MM.1S (cell line): ENCODE measurements at regions not wholly inside any gene's neighbourhood (a gene's known extent, or its start where the extent isn't known, plus 50 kb on each side); places are given as distances from the start of the nearest gene placed in this dataset.

ENCODE experiments used
- DNase-seq: peaks from one replicate; pipeline ENCODE4 v3.0.0-alpha.2; 2015
- H2AFZ ChIP-seq: fragments of 300-600 bp; sonication (generic); 2 replicates; pipeline ENCODE4 v1.6.0; 2016; ENCODE audit warnings: antibody characterized with exemption, low read length
- H3F3A ChIP-seq: fragments of 300-600 bp; sonication (generic); 2 replicates; pipeline ENCODE4 v1.6.1; 2016; ENCODE audit warnings: mild to moderate bottlenecking, antibody characterized with exemption, low read length, moderate library complexity, mixed read lengths; ENCODE audit not compliant: insufficient read depth
- H3K27ac ChIP-seq: fragments of 300-600 bp; sonication (generic); 2 replicates; pipeline ENCODE4 v1.5.1; 2016; ENCODE audit warnings: mild to moderate bottlenecking, low read length
- H3K27me3 ChIP-seq: fragments of 300-600 bp; sonication (generic); replicated peaks from 2 replicates; pipeline ENCODE4 v1.6.0; 2016; ENCODE audit warnings: low read length; ENCODE audit not compliant: insufficient read depth
- H3K36me3 ChIP-seq: fragments of 300-600 bp; sonication (generic); replicated peaks from 2 replicates; pipeline ENCODE4 v1.6.1; 2016; ENCODE audit warnings: mild to moderate bottlenecking, low read length, mixed read lengths; ENCODE audit not compliant: insufficient read depth
- H3K4me1 ChIP-seq: fragments of 300-600 bp; sonication (generic); 2 replicates; pipeline ENCODE4 v1.6.1; 2016; ENCODE audit warnings: low read length, mixed read lengths
- H3K4me2 ChIP-seq: fragments of 300-600 bp; sonication (generic); 2 replicates; pipeline ENCODE4 v1.6.0; 2016; ENCODE audit warnings: low read depth, low read length
- H3K4me3 ChIP-seq: fragments of 300-600 bp; sonication (generic); 2 replicates; pipeline ENCODE4 v1.5.1; 2016; ENCODE audit warnings: low read length, mixed read lengths
- H3K79me2 ChIP-seq: fragments of 300-600 bp; sonication (generic); 2 replicates; pipeline ENCODE4 v1.6.1; 2016; ENCODE audit warnings: mixed run types, low read length, mixed read lengths
- H3K9ac ChIP-seq: fragments of 300-600 bp; sonication (generic); 2 replicates; pipeline ENCODE4 v1.6.1; 2016; ENCODE audit warnings: low read length, mixed read lengths
- H3K9me2 ChIP-seq: fragments of 300-600 bp; sonication (generic); replicated peaks from 2 replicates; pipeline ENCODE4 v1.6.1; 2016; ENCODE audit warnings: mild to moderate bottlenecking, low read length, mixed read lengths; ENCODE audit not compliant: insufficient read depth
- H3K9me3 ChIP-seq: fragments of 300-600 bp; sonication (generic); replicated peaks from 2 replicates; pipeline ENCODE4 v1.6.1; 2016; ENCODE audit warnings: mild to moderate bottlenecking, low read length, mixed read lengths; ENCODE audit not compliant: insufficient read depth
- H4K20me1 ChIP-seq: fragments of 300-600 bp; sonication (generic); 2 replicates; pipeline ENCODE4 v1.6.1; 2016; ENCODE audit warnings: mild to moderate bottlenecking, low read length, moderate library complexity, mixed read lengths; ENCODE audit not compliant: insufficient read depth
- CTCF ChIP-seq: fragments of 300-600 bp; sonication (generic); IDR thresholded peaks from 2 replicates; pipeline ENCODE4 v1.5.1; 2016; ENCODE audit warnings: antibody characterized with exemption, low read length, mixed read lengths
- EZH2 ChIP-seq: fragments of 300-600 bp; sonication (generic); optimal IDR thresholded peaks from 2 replicates; pipeline ENCODE3; 2017; ENCODE audit warnings: low read depth, mild to moderate bottlenecking, antibody characterized with exemption, low read length, mixed read lengths
- EZH2phosphoT487 ChIP-seq: fragments of 300-600 bp; sonication (generic); IDR thresholded peaks from 2 replicates; pipeline ENCODE4 v1.6.1; 2018; ENCODE audit warnings: antibody characterized with exemption, low read length

- Histone ChIP-seq H3K4me2 (no peak overlapping the region), H3K79me2 (no peaks in the 10 kb centered on the region), H2AFZ (no peak overlapping the region), H3F3A (no peaks in the 10 kb centered on the region), H3K9me3 (no peaks in the 10 kb centered on the region), H3K27ac (no peak overlapping the region), H3K4me3 (no peak overlapping the region), H3K27me3 (no peaks in the 10 kb centered on the region; the same call in 1 of the 2 replicates), H3K36me3 (no peaks in the 10 kb centered on the region), H4K20me1 (no peaks in the 10 kb centered on the region), H3K9ac (no peak overlapping the region), H3K4me1 (no peaks in the 10 kb centered on the region), H3K9me2 (no peaks in the 10 kb centered on the region)
- DNase-seq, result no peak
- TF ChIP-seq EZH2phosphoT487, result no peak
These were observed 70.0 kb upstream of the PPP2R3B start for GRCh38 chrX:456551-457291.

GRCh38 chrX:457292-457679, 70.6 kb upstream of the PPP2R3B start:
- no peaks in the 10 kb centered on the region for H4K20me1 ChIP-seq
- no peaks in the 10 kb centered on the region for H3K4me1 ChIP-seq
- no peak overlapping the region for H3K4me2 ChIP-seq
- no peaks in the 10 kb centered on the region; the same call in 1 of the 2 replicates for H3K27me3 ChIP-seq
- no peaks in the 10 kb centered on the region for H3K79me2 ChIP-seq
- no peaks in the 10 kb centered on the region for H3F3A ChIP-seq
- no peak overlapping the region for H3K4me3 ChIP-seq
- H2AFZ ChIP-seq, result no peak overlapping the region
- DNase-seq, result no peak
- no peaks in the 10 kb centered on the region for H3K9me3 ChIP-seq
- H3K9ac ChIP-seq, result no peak overlapping the region
- TF ChIP-seq EZH2phosphoT487, result no peak
- TF ChIP-seq EZH2, result no peak
- no peak for TF ChIP-seq CTCF
- no peaks in the 10 kb centered on the region for H3K36me3 ChIP-seq
- no peak overlapping the region for H3K27ac ChIP-seq
- no peaks in the 10 kb centered on the region for H3K9me2 ChIP-seq

GRCh38 chrX:458631-459061, 71.9 kb upstream of the PPP2R3B start:
- Histone ChIP-seq H3K27ac (no peak overlapping the region), H4K20me1 (no peaks in the 10 kb centered on the region), H3K9me2 (no peaks in the 10 kb centered on the region), H2AFZ (no peak overlapping the region), H3K4me1 (no peaks in the 10 kb centered on the region), H3K79me2 (no peaks in the 10 kb centered on the region), H3K36me3 (no peaks in the 10 kb centered on the region), H3K4me3 (no peak overlapping the region), H3K9me3 (no peaks in the 10 kb centered on the region), H3K4me2 (no peak overlapping the region), H3K9ac (no peak overlapping the region), H3F3A (no peaks in the 10 kb centered on the region), H3K27me3 (no peaks in the 10 kb centered on the region; the same call in 1 of the 2 replicates)
- no peak for DNase-seq
- no peak for TF ChIP-seq EZH2phosphoT487
- no peak for TF ChIP-seq EZH2
- TF ChIP-seq CTCF, result no peak

- Histone ChIP-seq H3K27me3 (no peaks in the 10 kb centered on the region; the same call in 1 of the 2 replicates), H3K36me3 (no peaks in the 10 kb centered on the region), H3K79me2 (no peaks in the 10 kb centered on the region), H3K9me2 (no peaks in the 10 kb centered on the region), H3K9ac (no peak overlapping the region), H2AFZ (no peak overlapping the region), H3K4me3 (no peak overlapping the region), H3K4me2 (no peak overlapping the region), H3K4me1 (no peaks in the 10 kb centered on the region), H3K9me3 (no peaks in the 10 kb centered on the region), H3K27ac (no peak overlapping the region), H3F3A (no peaks in the 10 kb centered on the region), H4K20me1 (no peaks in the 10 kb centered on the region)
- DNase-seq, result no peak
- TF ChIP-seq CTCF (no peak), EZH2 (no peak), EZH2phosphoT487 (no peak)
These were observed 72.9 kb upstream of the PPP2R3B start for GRCh38 chrX:459611-460010.
